HCT116 (cell line): ENCODE measurements at regions not wholly inside any gene's neighbourhood (a gene's known extent, or its start where the extent isn't known, plus 50 kb on each side); places are given as distances from the start of the nearest gene placed in this dataset.

ENCODE experiments used
- ATAC-seq: fragments of 200-7000 bp; cut with Tn5 transposase; 2 replicates; pipeline ENCODE4 v1.9.1; 2020; ENCODE audit warnings: mild to moderate bottlenecking, moderate library complexity
- BruUV-seq: library from RNA; stranded (reverse); fragments of 400-500 nt; replicated peaks from 2 replicates; lab custom pipeline; 2021; lab: Mats Ljungman, UMichigan
- CTCF ChIA-PET: fragments of 300-600 bp; sonication (Branson Sonifier 250); formaldehyde crosslinking; loops from one replicate; lab custom pipeline; 2021; ENCODE audit warnings: antibody characterized with exemption; lab: Charles Lee
- POLR2A ChIA-PET: fragments of 300-600, 350-600 bp; sonication (Branson Sonifier 250); formaldehyde crosslinking; loops from one replicate; lab custom pipeline; 2021; ENCODE audit warnings: antibody characterized with exemption; lab: Charles Lee
- RAD21 ChIA-PET, 2 experiments: fragments of 300-600 bp; sonication (Branson Sonifier 250); formaldehyde crosslinking; loops; one replicate each; lab custom pipeline; 2023; ENCODE audit warnings: low total read pairs in 2 of 2; ENCODE audit not compliant: uncharacterized antibody in 2 of 2, unreplicated experiment in 2 of 2, low non-redundant PET in 1 of 2; lab: Charles Lee
- DNase-seq: peaks from one replicate; pipeline ENCODE4 v3.0.0-alpha.2; 2010; ENCODE audit warnings: low read depth, low spot score
- H2AFZ ChIP-seq: fragments of 200-600 bp; shearing (Covaris generic), sonication (generic); 2 replicates; pipeline ENCODE4 v1.6.1; 2017; ENCODE audit warnings: low read depth, mixed run types, mixed read lengths, antibody characterized with exemption, low read length; ENCODE audit not compliant: poor library complexity, severe bottlenecking
- H3K27ac ChIP-seq: 2 replicates; pipeline ENCODE4 v1.5.1; 2012; ENCODE audit warnings: low read depth, low read length
- H3K27me3 ChIP-seq: fragments of 200-600 bp; sonication (generic); 2 replicates; pipeline ENCODE4 v1.6.1; 2016; ENCODE audit warnings: mixed run types, low read length, mixed read lengths; ENCODE audit not compliant: insufficient read depth
- H3K36me3 ChIP-seq, 2 experiments: fragments of 200-500 bp in 1 of 2; fragments of 200-600 bp in 1 of 2; sonication (Bioruptor generic) in 1 of 2; sonication (generic) in 1 of 2; 2 replicates each; pipeline versions ENCODE4 v1.5.1 to v1.6.1; 2014 to 2016; ENCODE audit warnings: low read length in 2 of 2, inconsistent platforms in 1 of 2, mixed read lengths in 1 of 2, mixed run types in 1 of 2; ENCODE audit not compliant: insufficient read depth in 2 of 2, control insufficient read depth in 1 of 2
- H3K4me1 ChIP-seq, 2 experiments: fragments of 200-600 bp in 1 of 2; sonication (generic) in 1 of 2; 2 replicates each; pipeline versions ENCODE4 v1.5.1 to v1.6.1; 2012 to 2017; ENCODE audit warnings: low read length in 2 of 2, inconsistent platforms in 1 of 2, mild to moderate bottlenecking in 1 of 2, mixed read lengths in 1 of 2, mixed run types in 1 of 2, moderate library complexity in 1 of 2; ENCODE audit not compliant: insufficient read depth in 2 of 2, control insufficient read depth in 1 of 2
- H3K4me2 ChIP-seq: fragments of 200-600 bp; sonication (generic); 2 replicates; pipeline ENCODE4 v1.6.1; 2017; ENCODE audit warnings: mixed run types, low read length, mixed read lengths
- H3K4me3 ChIP-seq, 2 experiments: fragments of 200-600 bp in 1 of 2; sonication (generic) in 1 of 2; replicated peaks in 1 of 2; 2 replicates each; pipeline ENCODE4 v1.5.1; 2011 to 2016; ENCODE audit warnings: low read length in 2 of 2, control low read depth in 1 of 2, low read depth in 1 of 2, mild to moderate bottlenecking in 1 of 2, mixed read lengths in 1 of 2, mixed run types in 1 of 2
- H3K79me2 ChIP-seq: fragments of 200-600 bp; sonication (generic); 2 replicates; pipeline ENCODE4 v1.6.1; 2017; ENCODE audit warnings: mild to moderate bottlenecking, mixed run types, low read length, moderate library complexity, mixed read lengths; ENCODE audit not compliant: insufficient read depth
- H3K9ac ChIP-seq: fragments of 200-600 bp; sonication (generic); 2 replicates; pipeline ENCODE4 v1.6.1; 2016; ENCODE audit warnings: low read length, mixed read lengths
- H3K9me2 ChIP-seq: fragments of 200-600 bp; sonication (generic), shearing (Covaris generic); 2 replicates; pipeline ENCODE4 v1.6.1; 2017; ENCODE audit warnings: mixed run types, mild to moderate bottlenecking, moderate library complexity; ENCODE audit not compliant: insufficient read depth
- H3K9me3 ChIP-seq, 2 experiments: fragments of 200-500 bp in 1 of 2; fragments of 200-600 bp in 1 of 2; sonication (Bioruptor generic) in 1 of 2; sonication (generic) in 1 of 2; 2 replicates each; pipeline ENCODE4 v1.6.1; 2014 to 2017; ENCODE audit warnings: low read length in 2 of 2, mixed read lengths in 2 of 2, inconsistent platforms in 1 of 2, low read depth in 1 of 2, mild to moderate bottlenecking in 1 of 2, mixed run types in 1 of 2, moderate library complexity in 1 of 2; ENCODE audit not compliant: control insufficient read depth in 1 of 2, insufficient read depth in 1 of 2
- H4K20me1 ChIP-seq: fragments of 200-600 bp; sonication (generic), shearing (Covaris generic); 2 replicates; pipeline ENCODE4 v1.6.1; 2017; ENCODE audit warnings: mixed run types, mild to moderate bottlenecking, moderate library complexity; ENCODE audit not compliant: insufficient read depth
- CBX3 ChIP-seq: IDR thresholded peaks from 2 replicates; pipeline ENCODE4 v1.6.1; 2012; ENCODE audit warnings: low read depth
- EGR1 ChIP-seq: IDR thresholded peaks from 2 replicates; pipeline ENCODE4 v1.6.1; 2012; ENCODE audit warnings: low read depth
- ELF1 ChIP-seq: IDR thresholded peaks from 2 replicates; pipeline ENCODE4 v1.6.1; 2012; ENCODE audit warnings: low read depth, borderline replicate concordance
- EZH2 ChIP-seq: fragments of 200-600 bp; sonication (generic); IDR thresholded peaks from 2 replicates; pipeline ENCODE4 v1.6.1; 2017; ENCODE audit warnings: antibody characterized with exemption, mixed run types
- EZH2phosphoT487 ChIP-seq: fragments of 200-600 bp; IDR thresholded peaks from 2 replicates; pipeline ENCODE4 v1.6.1; 2018; ENCODE audit warnings: antibody characterized with exemption, borderline replicate concordance
- FOSL1 ChIP-seq: IDR thresholded peaks from 2 replicates; pipeline ENCODE4 v1.6.1; 2012; ENCODE audit warnings: low read depth
- JUND ChIP-seq: IDR thresholded peaks from 2 replicates; pipeline ENCODE4 v1.6.1; 2012
- POLR2A ChIP-seq: IDR thresholded peaks from 2 replicates; pipeline ENCODE4 v1.7.0; 2011; ENCODE audit warnings: borderline replicate concordance; ENCODE audit not compliant: insufficient read depth, insufficient read length; ENCODE audit errors: extremely low read depth
- RAD21 ChIP-seq: IDR thresholded peaks from 2 replicates; pipeline ENCODE4 v1.6.1; 2012; ENCODE audit warnings: low read depth, mild to moderate bottlenecking
- SIN3A ChIP-seq: IDR thresholded peaks from 2 replicates; pipeline ENCODE4 v1.6.1; 2012; ENCODE audit warnings: low read depth
- SP1 ChIP-seq: IDR thresholded peaks from 2 replicates; pipeline ENCODE4 v1.6.1; 2012; ENCODE audit warnings: low read depth
- SRF ChIP-seq: IDR thresholded peaks from 2 replicates; pipeline ENCODE4 v1.6.1; 2012; ENCODE audit warnings: low read depth
- ZFX ChIP-seq: fragments of 450-650 bp; IDR thresholded peaks from 2 replicates; pipeline ENCODE4 v1.6.1; 2017
- ZNF274 ChIP-seq: fragments of 200-500 bp; sonication (Bioruptor generic); IDR thresholded peaks from 2 replicates; pipeline ENCODE4 v1.6.1; 2014; ENCODE audit warnings: mild to moderate bottlenecking, low read depth, low read length, inconsistent platforms
- intact Hi-C: fragments of 100-400 bp; cut with micrococcal nuclease; formaldehyde crosslinking; loops from 2 replicates; pipeline ENCODE4 v1.10.0; 2022
- TF ChIP-seq, protein P1 (sequence below): IDR thresholded peaks from 2 replicates; pipeline ENCODE4 v1.6.1; 2012
- TF ChIP-seq, protein P2 (sequence below): IDR thresholded peaks from 2 replicates; pipeline ENCODE4 v1.6.1; 2011; ENCODE audit warnings: mild to moderate bottlenecking, low read length, moderate library complexity; ENCODE audit not compliant: insufficient replicate concordance; ENCODE audit errors: extremely low read depth
- TF ChIP-seq, protein P3 (sequence below): IDR thresholded peaks from 2 replicates; pipeline ENCODE4 v1.6.1; 2012; ENCODE audit warnings: low read depth
- TF ChIP-seq, protein P4 (sequence below), 3 experiments: fragments of 200-600 bp in 1 of 3; sonication (generic) in 1 of 3; IDR thresholded peaks in 2 of 3; conservative IDR thresholded peaks in 1 of 3; 2 replicates each; pipeline ENCODE4 v1.5.1; 2012 to 2017; ENCODE audit warnings: low read depth in 2 of 3, low read length in 2 of 3, antibody characterized with exemption in 1 of 3, borderline replicate concordance in 1 of 3, control low read depth in 1 of 3, mild to moderate bottlenecking in 1 of 3, mixed read lengths in 1 of 3, mixed run types in 1 of 3, moderate library complexity in 1 of 3; ENCODE audit not compliant: insufficient read depth in 1 of 3
- TF ChIP-seq, protein P5 (sequence below): IDR thresholded peaks from 2 replicates; pipeline ENCODE4 v1.6.1; 2012

DNA sequence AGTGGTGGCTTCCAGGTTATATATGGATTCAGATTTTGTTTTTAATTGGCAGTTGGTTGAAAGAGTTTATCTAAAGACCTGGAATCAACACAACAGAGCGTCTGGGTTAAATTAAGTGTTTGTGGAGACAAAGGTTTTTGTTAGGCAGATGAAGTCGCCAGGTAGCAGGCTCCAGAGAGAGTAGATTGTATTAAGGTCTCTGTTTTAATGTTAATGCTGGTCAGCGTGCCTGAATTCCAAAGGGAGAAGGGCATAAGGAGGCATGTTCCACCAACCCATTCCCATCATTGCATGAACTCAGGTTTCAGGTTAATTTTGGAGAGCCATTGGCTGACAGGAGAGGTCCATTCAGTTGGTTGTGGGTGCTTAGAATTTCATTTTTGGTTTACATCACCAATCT, 744.1 kb upstream of the GJE1 start:
- no peak overlapping the region for H3K4me2 ChIP-seq
- H3K9ac ChIP-seq, result no peak overlapping the region
- no peak for ATAC-seq
- intact Hi-C loops, result no loop called here
- no peak for TF ChIP-seq FOSL1
- no peak for TF ChIP-seq POLR2A
- TF ChIP-seq SIN3A, result no peak
- TF ChIP-seq SP1, result no peak
- TF ChIP-seq, protein P1, sequence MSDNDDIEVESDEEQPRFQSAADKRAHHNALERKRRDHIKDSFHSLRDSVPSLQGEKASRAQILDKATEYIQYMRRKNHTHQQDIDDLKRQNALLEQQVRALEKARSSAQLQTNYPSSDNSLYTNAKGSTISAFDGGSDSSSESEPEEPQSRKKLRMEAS, result no peak
- no peak for TF ChIP-seq EZH2phosphoT487
- TF ChIP-seq, protein P2, sequence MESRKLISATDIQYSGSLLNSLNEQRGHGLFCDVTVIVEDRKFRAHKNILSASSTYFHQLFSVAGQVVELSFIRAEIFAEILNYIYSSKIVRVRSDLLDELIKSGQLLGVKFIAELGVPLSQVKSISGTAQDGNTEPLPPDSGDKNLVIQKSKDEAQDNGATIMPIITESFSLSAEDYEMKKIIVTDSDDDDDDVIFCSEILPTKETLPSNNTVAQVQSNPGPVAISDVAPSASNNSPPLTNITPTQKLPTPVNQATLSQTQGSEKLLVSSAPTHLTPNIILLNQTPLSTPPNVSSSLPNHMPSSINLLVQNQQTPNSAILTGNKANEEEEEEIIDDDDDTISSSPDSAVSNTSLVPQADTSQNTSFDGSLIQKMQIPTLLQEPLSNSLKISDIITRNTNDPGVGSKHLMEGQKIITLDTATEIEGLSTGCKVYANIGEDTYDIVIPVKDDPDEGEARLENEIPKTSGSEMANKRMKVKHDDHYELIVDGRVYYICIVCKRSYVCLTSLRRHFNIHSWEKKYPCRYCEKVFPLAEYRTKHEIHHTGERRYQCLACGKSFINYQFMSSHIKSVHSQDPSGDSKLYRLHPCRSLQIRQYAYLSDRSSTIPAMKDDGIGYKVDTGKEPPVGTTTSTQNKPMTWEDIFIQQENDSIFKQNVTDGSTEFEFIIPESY, result no peak
- TF ChIP-seq ELF1, result no peak
- TF ChIP-seq ZFX, result no peak
- TF ChIP-seq JUND, result no peak
- TF ChIP-seq, protein P3, sequence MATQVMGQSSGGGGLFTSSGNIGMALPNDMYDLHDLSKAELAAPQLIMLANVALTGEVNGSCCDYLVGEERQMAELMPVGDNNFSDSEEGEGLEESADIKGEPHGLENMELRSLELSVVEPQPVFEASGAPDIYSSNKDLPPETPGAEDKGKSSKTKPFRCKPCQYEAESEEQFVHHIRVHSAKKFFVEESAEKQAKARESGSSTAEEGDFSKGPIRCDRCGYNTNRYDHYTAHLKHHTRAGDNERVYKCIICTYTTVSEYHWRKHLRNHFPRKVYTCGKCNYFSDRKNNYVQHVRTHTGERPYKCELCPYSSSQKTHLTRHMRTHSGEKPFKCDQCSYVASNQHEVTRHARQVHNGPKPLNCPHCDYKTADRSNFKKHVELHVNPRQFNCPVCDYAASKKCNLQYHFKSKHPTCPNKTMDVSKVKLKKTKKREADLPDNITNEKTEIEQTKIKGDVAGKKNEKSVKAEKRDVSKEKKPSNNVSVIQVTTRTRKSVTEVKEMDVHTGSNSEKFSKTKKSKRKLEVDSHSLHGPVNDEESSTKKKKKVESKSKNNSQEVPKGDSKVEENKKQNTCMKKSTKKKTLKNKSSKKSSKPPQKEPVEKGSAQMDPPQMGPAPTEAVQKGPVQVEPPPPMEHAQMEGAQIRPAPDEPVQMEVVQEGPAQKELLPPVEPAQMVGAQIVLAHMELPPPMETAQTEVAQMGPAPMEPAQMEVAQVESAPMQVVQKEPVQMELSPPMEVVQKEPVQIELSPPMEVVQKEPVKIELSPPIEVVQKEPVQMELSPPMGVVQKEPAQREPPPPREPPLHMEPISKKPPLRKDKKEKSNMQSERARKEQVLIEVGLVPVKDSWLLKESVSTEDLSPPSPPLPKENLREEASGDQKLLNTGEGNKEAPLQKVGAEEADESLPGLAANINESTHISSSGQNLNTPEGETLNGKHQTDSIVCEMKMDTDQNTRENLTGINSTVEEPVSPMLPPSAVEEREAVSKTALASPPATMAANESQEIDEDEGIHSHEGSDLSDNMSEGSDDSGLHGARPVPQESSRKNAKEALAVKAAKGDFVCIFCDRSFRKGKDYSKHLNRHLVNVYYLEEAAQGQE, result no peak
- TF ChIP-seq, protein P4, sequence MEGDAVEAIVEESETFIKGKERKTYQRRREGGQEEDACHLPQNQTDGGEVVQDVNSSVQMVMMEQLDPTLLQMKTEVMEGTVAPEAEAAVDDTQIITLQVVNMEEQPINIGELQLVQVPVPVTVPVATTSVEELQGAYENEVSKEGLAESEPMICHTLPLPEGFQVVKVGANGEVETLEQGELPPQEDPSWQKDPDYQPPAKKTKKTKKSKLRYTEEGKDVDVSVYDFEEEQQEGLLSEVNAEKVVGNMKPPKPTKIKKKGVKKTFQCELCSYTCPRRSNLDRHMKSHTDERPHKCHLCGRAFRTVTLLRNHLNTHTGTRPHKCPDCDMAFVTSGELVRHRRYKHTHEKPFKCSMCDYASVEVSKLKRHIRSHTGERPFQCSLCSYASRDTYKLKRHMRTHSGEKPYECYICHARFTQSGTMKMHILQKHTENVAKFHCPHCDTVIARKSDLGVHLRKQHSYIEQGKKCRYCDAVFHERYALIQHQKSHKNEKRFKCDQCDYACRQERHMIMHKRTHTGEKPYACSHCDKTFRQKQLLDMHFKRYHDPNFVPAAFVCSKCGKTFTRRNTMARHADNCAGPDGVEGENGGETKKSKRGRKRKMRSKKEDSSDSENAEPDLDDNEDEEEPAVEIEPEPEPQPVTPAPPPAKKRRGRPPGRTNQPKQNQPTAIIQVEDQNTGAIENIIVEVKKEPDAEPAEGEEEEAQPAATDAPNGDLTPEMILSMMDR (IDR thresholded peaks at IDR 0.05 in 2 of 3, conservative IDR thresholded peaks at IDR 0.05 in 1 of 3; ENCODE audit: borderline replicate concordance in 1 of 3, insufficient read depth in 1 of 3, low read depth in 2 of 3, low read length in 2 of 3), result no peak
- TF ChIP-seq, protein P5, sequence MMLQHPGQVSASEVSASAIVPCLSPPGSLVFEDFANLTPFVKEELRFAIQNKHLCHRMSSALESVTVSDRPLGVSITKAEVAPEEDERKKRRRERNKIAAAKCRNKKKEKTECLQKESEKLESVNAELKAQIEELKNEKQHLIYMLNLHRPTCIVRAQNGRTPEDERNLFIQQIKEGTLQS, result no peak
- TF ChIP-seq ZNF274, result no peak
- no peak for TF ChIP-seq EZH2
- no peak for TF ChIP-seq EGR1
- TF ChIP-seq RAD21, result no peak
- TF ChIP-seq CBX3, result no peak
- TF ChIP-seq SRF, result no peak
- TF ChIP-seq, all 23 proteins: peak for 0
- no peaks in the 10 kb centered on the region for H3K79me2 ChIP-seq
- RAD21 ChIA-PET, result no interaction called here
- no peaks in the 10 kb centered on the region for H3K9me3 ChIP-seq
- H3K27me3 ChIP-seq, result no peaks in the 10 kb centered on the region
- POLR2A ChIA-PET, result no interaction called here
- H3K4me3 ChIP-seq, result no peak overlapping the region
- H4K20me1 ChIP-seq, result no peaks in the 10 kb centered on the region
- no peak overlapping the region for H3K27ac ChIP-seq
- BruUV-seq, result no TSS peak
- H3K9me2 ChIP-seq, result no peaks in the 10 kb centered on the region
- no peak for DNase-seq
- no peaks in the 10 kb centered on the region for H3K36me3 ChIP-seq
- H2AFZ ChIP-seq, result no peak overlapping the region
- H3K4me1 ChIP-seq, result no peaks in the 10 kb centered on the region
- CTCF ChIA-PET, result no interaction called here
